Right renal pelvis (tissue), 4 donors: ENCODE measurements at regions not wholly inside any gene's neighbourhood (a gene's known extent, or its start where the extent isn't known, plus 50 kb on each side); places are given as distances from the start of the nearest gene placed in this dataset.

ENCODE experiments used
- DNase-seq, 4 donors: peaks; one replicate each; pipeline ENCODE4 v3.0.0-alpha.2; 2013; ENCODE audit warnings: low read depth in 4 of 4, low spot score in 3 of 4, missing footprints in 1 of 4

GRCh38 chr17:45677770-45678169 lies 106.3 kb upstream of the CRHR1 start:
- no peak for DNase-seq

- DNase-seq, result no peak
Observed at GRCh38 chr17:45679426-45679825, 104.7 kb upstream of the CRHR1 start.

- DNase-seq, result no peak
Observed at GRCh38 chr17:45680360-45680759, 103.8 kb upstream of the CRHR1 start.

GRCh38 chr17:45681706-45682105 lies 102.4 kb upstream of the CRHR1 start:
- no peak for DNase-seq

- no peak for DNase-seq
Observed at GRCh38 chr17:45686250-45686649, 97.9 kb upstream of the CRHR1 start.

- DNase-seq, result no peak
Observed at GRCh38 chr17:45687594-45687993, 96.5 kb upstream of the CRHR1 start.

GRCh38 chr17:45688353-45688752 lies 95.8 kb upstream of the CRHR1 start:
- no peak for DNase-seq

- no peak for DNase-seq
Observed at GRCh38 chr17:45688820-45689219, 95.3 kb upstream of the CRHR1 start.

- no peak for DNase-seq
Observed at GRCh38 chr17:45689451-45689850, 94.7 kb upstream of the CRHR1 start.

- DNase-seq, result no peak
Observed at GRCh38 chr17:45690625-45691275, 93.4 kb upstream of the CRHR1 start.

GRCh38 chr17:45692661-45693060 lies 91.5 kb upstream of the CRHR1 start:
- no peak for DNase-seq

GRCh38 chr17:45693792-45694191 lies 90.3 kb upstream of the CRHR1 start:
- DNase-seq, result no peak

GRCh38 chr17:45696442-45696841 lies 87.7 kb upstream of the CRHR1 start:
- no peak for DNase-seq

- DNase-seq, result no peak
Observed at GRCh38 chr17:45697076-45697475, 87.0 kb upstream of the CRHR1 start.

GRCh38 chr17:45700171-45701090 lies 83.7 kb upstream of the CRHR1 start:
- DNase-seq, result no peak

- DNase-seq, result peak; percentile 32 to 51 (median 44)
Observed at GRCh38 chr17:45702666-45703266, 81.4 kb upstream of the CRHR1 start.

- DNase-seq, result no peak
Observed at GRCh38 chr17:45703348-45703747, 80.8 kb upstream of the CRHR1 start.

GRCh38 chr17:45703806-45704205 lies 80.3 kb upstream of the CRHR1 start:
- no peak for DNase-seq

GRCh38 chr17:45704251-45704650 lies 79.9 kb upstream of the CRHR1 start:
- DNase-seq, result no peak

GRCh38 chr17:45705123-45706009 lies 78.8 kb upstream of the CRHR1 start:
- no peak for DNase-seq

- no peak for DNase-seq
Observed at GRCh38 chr17:45706033-45706432, 78.1 kb upstream of the CRHR1 start.
